ENCODE measurements at regions not wholly inside any gene's neighbourhood (a gene's known extent, or its start where the extent isn't known, plus 50 kb on each side); places are given as distances from the start of the nearest gene placed in this dataset.
"Not testable (repeated sequence)": the region's sequence is repeated elsewhere in the genome, so short reads cannot be mapped to it uniquely, and the experiment has no call there.

GRCh38 chr4:13922459-13922858 is 294.9 kb upstream of the BOD1L1 start:
- DNase-seq (ENCODE audit: low spot score) = no peak
- TF ChIP-seq, protein P1, sequence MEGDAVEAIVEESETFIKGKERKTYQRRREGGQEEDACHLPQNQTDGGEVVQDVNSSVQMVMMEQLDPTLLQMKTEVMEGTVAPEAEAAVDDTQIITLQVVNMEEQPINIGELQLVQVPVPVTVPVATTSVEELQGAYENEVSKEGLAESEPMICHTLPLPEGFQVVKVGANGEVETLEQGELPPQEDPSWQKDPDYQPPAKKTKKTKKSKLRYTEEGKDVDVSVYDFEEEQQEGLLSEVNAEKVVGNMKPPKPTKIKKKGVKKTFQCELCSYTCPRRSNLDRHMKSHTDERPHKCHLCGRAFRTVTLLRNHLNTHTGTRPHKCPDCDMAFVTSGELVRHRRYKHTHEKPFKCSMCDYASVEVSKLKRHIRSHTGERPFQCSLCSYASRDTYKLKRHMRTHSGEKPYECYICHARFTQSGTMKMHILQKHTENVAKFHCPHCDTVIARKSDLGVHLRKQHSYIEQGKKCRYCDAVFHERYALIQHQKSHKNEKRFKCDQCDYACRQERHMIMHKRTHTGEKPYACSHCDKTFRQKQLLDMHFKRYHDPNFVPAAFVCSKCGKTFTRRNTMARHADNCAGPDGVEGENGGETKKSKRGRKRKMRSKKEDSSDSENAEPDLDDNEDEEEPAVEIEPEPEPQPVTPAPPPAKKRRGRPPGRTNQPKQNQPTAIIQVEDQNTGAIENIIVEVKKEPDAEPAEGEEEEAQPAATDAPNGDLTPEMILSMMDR (IDR thresholded peaks at IDR 0.05) = no peak
- ATAC-seq (ENCODE audit: low FRiP score) = no peak

DNA sequence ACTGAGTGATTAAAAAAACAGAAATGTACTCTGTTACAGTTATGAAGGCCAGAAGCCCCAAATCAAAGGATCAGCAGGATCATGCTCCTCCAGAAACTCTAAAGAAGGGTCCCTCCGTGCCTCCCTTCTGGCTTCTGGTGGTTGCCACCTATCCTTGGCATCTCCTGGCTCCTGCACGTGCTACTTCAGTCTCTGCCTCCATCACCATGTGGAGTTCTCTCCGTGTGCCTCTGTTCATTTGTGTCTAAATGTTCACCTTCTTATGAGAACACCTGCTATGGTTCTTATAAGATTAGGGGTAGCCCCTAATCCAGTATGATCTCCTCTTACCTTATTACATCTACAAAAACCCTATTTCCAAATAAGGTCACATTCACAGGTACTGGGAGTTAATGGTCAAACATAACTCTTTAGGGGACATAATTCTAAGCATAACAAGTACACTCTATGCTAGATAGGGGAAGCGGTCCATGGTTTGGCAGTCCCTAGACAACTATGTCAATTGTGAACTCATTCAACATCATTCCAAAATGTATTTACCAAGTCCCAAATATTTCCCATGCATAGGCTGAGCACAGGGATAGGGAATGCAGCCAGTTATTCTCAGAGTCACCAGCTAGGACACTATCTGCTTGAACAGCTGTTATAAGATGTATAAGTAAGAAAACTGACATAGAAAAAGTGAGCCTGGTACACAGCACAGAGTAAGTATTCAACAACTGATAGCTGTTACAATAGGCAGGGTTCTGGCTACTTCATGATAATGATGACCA is 295.5 kb upstream of the BOD1L1 start:
- ATAC-seq (ENCODE audit: low FRiP score) (no peak), DNase-seq (ENCODE audit: low spot score) (no peak)
- TF ChIP-seq, protein P1 (IDR thresholded peaks at IDR 0.05) = no peak

DNA sequence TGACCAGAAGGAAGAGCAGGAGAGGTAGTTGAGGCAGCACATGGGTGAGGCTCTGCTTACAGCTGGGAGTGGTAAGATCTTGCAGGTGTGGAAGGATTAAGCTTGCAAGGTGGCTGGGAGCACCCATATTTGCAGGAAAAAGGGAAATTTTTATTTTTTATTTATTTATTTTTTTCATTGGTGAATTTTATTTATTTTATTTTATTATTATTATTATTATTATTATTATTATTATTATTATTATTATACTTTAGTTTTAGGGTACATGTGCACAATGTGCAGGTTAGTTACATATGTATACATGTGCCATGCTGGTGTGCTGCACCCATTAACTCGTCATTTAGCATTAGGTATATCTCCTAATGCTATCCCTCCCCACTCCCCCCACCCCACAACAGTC is 297.4 kb upstream of the BOD1L1 start:
- not testable (repeated sequence) for DNase-seq (ENCODE audit: low spot score); ATAC-seq (ENCODE audit: low FRiP score)

- TF ChIP-seq, protein P1 (IDR thresholded peaks at IDR 0.05) = no peak
- no peak for ATAC-seq (ENCODE audit: low FRiP score)
- no peak for DNase-seq (ENCODE audit: low spot score)
Measured at GRCh38 chr4:13928214-13928613, 300.7 kb upstream of the BOD1L1 start.

DNA sequence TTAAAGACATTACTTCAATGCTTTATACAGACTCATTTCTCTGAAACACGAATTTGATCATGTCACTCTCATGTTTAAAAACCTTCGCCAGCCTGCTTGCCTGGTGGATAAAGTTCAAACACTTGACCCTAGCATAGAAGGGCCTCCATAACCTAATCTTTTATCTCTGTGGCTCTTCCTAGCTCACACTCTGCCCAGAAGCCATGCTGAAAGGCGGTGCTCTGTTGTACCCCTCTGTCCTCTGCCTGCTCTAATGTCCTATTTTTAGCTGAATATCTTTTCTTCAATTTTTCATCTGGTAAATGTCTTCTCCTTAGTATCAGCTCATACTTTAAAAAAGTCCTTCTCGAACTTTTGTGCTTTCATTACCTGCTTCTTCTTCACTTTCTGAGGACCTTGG is 302.6 kb upstream of the BOD1L1 start:
- TF ChIP-seq, protein P1 (IDR thresholded peaks at IDR 0.05) = no peak
- ATAC-seq (ENCODE audit: low FRiP score) (no peak), DNase-seq (ENCODE audit: low spot score) (no peak)

DNA sequence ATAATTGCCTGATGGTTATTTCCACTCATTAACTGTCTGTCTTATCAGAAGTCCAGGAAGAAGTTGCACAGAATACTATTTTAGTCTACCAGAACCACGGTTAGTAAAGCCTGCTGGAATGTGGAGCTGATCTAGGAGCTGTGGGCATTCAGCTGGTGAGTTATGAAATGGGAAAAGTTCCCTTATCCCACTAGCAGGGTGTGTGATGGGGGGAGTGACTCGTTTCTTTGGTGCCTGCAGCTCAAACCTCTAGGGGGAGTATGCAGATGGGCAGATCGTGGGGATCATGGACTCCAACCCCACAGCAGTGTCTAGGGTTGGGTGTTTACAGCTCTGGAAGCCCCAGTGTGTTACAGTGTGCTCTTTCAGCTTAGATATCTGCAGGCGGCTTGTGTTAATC is 305.7 kb upstream of the BOD1L1 start:
- TF ChIP-seq, protein P1 (IDR thresholded peaks at IDR 0.05) = no peak
- ATAC-seq (ENCODE audit: low FRiP score) = no peak
- DNase-seq (ENCODE audit: low spot score) = no peak

GRCh38 chr4:13938299-13938698 is 310.8 kb upstream of the BOD1L1 start:
- TF ChIP-seq, protein P1 (IDR thresholded peaks at IDR 0.05) = no peak

More at GRCh38 chr4:13938299-13938698, 310.8 kb upstream of the BOD1L1 start:
- ATAC-seq (ENCODE audit: low FRiP score) = no peak
- DNase-seq (ENCODE audit: low spot score) = no peak
